Kidney glomerular epithelial cell (primary cell): ENCODE measurements at regions not wholly inside any gene's neighbourhood (a gene's known extent, or its start where the extent isn't known, plus 50 kb on each side); places are given as distances from the start of the nearest gene placed in this dataset.

Source experiments
- DNase-seq: peaks from one replicate; lab custom pipeline; 2025; lab: John Stamatoyannopoulos, UW

DNA sequence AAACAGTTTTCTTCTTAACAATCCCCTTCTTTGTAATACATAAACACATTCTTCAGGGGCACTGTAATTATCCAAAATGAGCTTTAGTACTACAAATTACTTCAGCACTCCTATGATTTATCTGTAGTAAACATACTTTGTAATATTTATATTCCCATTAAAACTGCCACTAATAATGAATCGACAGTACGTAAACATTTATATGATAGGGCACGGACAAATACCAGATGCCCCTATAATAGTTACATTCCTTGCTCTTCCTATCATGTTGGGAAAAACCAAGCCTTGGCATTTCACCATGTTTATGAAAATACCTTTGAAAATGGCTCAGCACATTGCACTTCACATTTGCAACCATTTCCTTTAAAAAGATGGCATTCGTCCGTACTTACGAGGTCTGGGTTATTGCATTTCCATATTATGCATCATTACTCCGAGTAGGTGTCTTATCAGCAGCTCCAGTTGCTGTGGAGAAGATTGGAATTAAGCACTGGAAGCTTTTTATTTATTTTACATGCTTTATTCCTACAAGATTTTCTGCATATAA, 1043.4 kb downstream of the DIAPH3 start:
- DNase-seq: no peak

DNA sequence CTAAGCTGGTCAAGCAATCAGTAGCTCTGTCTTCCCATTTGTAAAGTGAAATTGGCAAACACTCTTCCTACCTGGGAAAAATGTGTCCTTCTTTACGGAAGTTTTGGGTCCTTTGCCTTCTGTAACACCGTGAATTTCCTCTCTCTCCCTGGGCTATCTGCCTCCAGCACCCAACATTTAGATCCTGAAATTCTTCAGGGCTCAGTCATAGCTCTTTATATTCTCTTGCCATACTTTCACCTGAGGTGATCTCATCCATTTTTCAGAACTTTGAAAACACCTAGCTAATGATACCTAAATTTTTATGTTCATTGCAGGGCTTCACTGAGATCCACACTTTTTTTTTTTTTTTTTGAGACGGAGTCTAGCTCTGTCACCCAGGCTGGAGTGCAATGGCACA, 1042.2 kb downstream of the DIAPH3 start:
- no peak for DNase-seq

DNA sequence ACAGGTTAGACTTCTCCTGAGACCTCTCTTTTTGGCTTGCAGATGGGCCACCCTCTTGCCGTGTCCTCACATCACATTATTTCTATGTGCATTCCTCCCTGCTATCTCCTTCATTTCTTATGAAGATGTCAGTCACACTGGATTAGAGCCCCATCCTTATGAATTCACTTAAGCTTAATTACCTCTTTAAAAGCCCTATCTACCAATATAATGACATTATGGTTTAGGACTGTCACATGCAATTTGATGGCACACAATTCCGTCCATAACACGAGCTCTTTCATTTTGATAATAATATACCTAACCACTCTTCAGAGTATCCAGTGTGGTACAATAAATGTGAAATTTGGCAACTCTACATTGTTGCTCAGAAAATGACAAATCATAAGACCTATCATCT, 1037.3 kb downstream of the DIAPH3 start:
- no peak for DNase-seq

DNA sequence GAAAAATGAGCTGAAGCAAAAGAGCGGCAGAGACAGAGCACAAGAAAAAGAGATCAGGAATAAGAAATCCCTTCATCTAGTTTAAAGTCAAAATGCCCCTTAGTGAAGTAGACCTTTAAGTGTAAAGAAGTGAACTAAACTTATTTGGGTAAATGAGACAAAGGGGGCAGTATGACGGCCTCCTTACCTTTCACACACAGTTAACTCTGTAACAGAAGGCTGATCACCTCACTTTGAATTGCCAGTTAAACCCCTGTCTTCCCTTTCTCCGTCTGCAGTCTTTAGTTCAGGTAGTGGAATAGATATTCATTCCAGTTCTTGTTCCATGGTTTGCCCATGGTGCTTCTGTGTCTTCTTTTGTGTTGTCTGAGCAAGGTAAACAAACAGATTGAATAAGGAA, 1029.8 kb downstream of the DIAPH3 start:
- DNase-seq: no peak

DNA sequence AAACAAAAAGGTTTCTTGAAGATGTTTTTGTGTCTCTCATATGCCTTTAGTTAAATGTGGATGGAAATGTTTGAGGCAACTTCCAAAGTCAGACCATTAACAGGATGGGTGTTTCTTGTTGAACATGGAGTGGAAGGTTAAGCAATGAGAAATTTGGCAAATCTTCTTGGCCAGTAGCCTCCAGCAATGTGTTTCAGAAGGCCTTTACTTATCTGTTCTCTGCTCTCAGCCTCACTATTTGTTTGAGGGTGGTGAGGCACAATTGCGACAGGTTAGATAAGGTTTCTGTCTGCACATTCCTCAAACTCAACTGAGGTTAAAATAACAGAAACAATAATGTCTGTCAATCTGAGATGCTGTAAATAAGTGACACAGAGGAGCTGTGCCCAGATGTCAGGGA, 1019.0 kb downstream of the DIAPH3 start:
- DNase-seq: no peak

DNA sequence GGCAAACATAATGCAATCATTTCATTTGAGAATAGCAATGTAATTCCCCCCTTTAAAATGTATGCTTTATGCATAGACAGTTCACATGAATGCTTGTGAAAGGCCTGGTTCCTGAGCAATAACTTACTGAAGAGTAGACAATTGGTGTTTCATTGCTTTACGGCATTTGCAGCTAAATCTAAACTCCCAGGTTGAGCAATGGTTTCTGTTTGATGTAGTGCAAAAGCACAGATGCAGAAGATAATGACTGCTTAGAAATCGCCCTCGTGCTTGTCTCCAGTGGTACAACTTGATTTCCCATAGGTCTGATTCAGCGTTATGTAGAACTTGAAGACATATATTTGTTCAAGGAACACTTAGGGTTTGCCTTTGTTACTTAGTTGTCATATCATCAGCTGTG, 1018.3 kb downstream of the DIAPH3 start:
- no peak for DNase-seq

DNA sequence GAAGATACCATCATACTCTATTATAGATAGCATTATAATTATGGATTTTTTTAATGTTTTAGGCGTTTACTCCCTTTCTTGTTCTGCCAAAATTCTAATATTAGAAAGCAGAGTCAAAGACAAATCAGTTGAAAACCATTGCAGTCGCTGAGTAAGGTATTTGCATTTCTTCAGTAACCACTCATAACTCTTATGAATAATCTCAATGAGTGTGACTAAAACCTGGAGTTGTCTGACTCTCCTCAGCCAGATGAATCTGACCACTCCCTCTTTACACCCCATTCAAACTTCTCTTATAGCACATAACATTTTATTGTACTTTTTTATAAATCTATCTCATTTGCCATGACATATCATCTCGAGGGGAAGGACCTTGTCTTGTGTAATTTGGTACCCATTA, 1006.5 kb downstream of the DIAPH3 start:
- no peak for DNase-seq

DNA sequence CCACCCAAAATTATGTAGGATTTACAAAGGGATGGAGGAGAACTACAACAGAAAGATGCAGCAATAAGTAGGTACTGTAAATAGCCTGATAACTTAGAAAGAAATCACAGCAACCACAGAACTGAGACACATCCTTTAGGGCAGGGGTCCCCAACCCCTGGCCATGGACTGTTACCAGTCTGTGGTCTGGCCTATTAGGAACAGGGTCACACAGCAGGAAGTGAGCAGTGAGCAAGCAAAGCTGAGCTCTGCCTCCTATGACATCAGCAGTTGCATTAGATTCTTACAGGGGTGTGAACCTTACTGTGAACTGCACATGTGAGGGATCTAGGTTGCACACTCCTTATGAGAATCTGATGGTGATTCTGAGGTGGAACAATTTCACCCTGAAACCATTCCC, 997.6 kb downstream of the DIAPH3 start:
- DNase-seq: no peak

DNA sequence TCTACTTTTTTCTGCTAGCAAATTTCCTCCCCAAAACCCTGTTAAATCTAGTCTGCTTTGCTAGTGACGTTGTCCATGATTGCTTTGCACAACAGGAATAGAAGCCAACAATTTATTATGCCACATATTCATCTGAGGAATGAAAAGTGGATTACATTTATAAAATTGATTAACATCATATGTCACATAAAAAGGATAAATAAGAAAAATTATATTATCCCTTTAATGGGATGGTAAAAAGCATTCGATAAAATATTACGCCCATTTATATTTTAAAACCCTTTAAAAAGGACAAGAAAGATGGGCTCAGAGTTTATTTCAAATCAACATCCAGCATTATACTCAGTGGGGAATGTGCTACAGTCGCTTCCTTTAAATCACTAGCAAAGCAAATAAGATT, 991.7 kb downstream of the DIAPH3 start:
- no peak for DNase-seq

DNA sequence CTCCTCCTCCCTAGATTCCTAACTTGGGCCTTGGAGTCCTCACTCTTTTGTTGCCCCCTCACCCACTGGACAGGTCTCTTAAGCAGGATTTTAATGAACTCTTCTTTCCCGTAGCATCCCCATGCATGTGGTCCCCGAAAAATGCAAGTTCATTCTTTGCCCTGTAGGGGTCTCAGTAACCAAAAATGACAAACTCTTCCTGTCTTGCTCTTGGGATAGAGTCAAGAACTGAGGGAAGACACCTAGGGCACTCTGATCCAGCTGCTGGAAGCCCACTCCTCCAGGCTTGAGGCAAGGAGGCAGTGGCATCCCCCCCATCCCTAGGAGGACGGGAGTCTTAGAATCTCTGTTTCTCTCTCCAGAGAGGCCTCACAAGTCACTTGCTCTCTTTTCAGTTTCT, 987.0 kb downstream of the DIAPH3 start:
- DNase-seq: no peak

DNA sequence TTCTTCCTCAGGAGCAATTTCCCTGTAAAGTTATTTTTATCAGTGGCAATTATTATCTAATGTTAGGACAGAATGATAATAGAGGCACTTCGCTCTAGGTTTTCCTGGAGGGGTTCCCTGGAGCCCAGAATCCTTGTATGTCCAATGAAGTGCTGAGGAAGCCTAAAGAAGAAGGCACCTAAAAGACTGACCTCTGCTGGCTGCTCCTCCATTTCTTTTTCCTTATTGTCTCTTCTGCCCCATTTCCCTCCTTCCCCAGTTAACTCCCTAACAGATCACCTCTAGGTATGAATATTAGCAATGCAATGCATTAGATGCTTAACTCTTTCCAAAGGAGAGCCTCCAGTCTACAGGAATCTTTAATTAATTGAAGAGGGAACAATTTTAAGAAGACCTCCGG, 985.4 kb downstream of the DIAPH3 start:
- no peak for DNase-seq

DNA sequence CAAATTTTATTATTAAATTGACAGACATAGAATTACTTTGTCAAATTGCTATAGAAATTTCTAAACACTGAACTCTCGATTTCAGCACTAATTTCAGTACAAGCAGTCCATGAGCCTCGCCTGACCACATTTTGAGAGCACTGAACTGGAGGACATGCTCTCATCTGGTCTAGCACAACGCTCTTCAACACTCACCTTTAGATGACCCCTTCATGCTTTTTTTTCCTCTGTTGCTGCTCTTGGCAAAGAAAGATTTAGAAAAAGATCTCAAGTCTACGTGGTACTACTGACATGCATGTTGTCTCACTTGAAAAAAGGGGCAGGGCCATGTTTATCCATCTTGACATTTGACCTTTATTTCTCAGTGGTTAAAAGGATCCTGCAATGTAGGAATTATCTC, 981.5 kb downstream of the DIAPH3 start:
- DNase-seq: no peak

DNA sequence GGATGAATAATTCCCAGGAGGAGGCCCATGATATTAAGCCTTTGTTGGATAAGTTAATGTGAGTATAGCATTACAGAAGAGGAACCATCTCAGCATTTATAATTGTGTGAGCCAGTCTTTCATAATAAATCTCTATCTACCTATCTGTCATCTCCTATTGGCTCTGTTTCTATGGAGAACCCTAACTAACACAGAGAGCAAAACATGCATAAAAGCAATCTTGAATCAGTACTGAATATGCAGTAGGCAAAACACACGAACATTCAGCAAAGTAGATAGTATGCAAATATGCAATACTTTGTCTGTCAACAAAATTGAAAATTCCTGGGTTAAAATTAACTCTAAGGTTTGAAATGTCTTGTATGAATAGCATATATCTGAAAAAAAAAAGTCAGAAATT, 966.3 kb downstream of the DIAPH3 start:
- no peak for DNase-seq

DNA sequence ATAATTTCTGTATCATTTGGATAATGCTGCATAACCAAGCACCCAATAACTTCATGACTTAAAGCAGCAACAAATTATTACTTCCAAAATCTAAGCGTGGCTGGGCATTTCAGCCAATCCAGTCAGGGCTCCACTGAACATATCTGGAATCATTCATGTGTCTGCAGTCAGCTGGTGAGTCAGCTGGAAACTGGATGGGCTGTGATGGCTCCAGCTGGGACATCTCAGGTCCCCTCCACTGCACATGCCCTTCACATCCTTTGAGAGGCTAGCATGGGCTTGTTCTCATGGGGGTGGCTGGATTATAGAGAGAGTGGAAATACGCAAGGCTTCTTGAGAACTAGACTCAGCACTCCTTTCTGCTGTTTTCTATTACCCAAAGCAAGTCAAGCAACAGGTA, 961.9 kb downstream of the DIAPH3 start:
- DNase-seq: no peak

DNA sequence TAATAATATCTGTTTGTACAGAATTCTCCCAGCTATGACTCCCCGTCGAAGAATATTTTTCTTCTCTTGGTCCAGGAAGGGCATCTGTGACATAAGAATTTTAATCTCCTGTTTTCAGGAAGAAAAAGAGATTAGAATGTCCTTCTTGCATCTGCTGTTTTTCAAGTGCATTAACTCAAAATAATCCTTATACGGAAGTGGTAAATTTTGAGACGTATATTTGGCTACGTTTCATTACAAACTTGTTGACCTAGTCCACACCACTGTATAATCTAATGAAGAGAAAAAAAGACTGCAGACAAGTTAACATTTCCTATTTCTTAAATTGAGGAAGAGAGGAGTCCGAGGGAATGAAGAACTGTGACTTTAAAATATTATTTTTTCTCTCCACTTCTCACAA, 959.9 kb downstream of the DIAPH3 start:
- no peak for DNase-seq

DNA sequence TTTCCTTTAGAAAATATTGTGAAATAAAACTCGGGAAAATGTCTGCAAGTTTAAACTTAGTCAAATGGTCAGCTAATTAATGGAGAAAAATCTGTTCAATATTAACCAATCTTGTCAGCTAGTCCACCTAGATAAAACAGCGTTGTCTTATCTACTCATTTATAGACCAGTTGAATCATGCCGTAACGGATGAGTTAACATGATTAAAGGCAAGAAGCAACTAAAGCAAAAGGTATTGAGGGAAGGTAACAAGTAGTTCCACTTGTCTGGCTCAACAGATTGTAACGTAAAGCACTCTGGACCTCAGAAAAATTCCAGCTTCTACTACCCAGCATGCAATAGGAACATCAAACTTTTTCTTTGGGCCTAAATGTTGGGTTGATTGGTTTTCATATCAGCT, 958.2 kb downstream of the DIAPH3 start:
- peak; percentile 12 for DNase-seq

DNA sequence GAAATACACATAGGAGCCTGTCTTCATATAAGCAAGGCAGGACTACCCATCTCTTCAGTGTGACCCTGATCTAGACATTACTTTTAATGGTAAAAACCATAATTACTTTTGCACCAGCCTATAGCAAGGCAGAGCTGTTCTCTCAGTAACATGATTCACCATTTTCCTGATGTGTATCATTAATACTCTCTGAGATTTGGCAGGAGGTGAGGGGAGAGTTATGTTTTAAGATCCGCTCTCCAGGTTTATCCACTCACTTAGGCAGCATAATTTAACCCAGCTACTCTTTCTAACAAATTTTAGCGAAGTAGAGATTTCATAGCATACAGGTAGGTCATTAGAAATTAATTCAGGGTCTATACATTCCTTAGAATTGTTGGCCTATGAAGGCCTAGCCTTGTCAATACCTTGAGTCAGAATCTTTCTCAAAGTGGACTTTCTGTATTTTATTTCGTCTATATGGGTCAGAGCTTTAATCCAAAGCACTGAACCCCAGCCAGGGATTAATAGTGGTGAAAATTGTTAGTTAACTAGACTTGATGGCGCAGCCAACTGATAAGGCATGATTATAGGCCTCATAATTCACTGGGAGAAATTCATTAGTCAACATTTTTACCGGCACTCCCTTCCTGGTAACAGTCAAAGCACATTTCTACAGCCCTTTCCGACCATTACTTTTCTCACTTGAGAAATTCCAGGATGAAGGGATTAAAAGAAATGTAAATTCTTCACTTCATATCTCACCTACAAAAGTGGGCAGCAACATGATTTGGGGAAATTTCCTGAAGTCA, 955.1 kb downstream of the DIAPH3 start:
- DNase-seq: no peak

DNA sequence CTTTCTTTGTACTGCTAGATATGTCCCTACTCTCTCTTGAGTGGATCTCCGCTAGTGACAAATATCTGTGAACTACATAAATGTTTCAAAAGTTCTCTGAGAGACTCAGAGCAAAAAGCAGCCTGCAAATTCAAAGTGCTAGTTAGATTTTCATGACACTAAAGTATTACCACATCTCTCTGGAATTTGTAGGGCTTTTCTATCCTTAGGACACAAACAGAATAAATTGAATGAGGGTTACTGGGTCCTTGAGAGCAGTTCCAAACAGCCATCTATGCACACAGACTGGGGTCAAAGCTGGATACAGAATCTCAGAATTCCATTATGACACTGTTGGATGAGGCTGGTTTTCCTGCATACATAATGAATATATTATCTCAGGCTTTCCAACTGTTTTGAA, 953.2 kb downstream of the DIAPH3 start:
- DNase-seq: no peak

DNA sequence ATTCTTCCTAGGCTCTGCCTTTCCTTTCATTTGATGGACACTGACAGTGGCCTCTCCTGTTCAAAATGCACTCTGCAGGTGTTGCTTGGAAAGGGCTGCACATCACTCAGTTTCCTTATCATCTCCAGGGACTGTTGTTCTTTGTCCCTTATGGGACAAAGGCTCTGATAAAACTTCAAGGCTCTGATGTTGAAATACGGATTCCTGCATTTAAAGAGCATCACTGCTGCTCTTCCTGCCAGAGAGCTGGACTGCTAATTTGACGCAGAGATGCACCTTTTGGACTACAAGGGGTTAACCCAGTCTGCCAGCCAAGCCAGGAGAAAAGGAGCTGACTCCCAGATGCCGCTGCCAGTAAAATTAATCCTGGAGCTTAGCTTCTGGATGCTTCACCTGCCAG, 952.1 kb downstream of the DIAPH3 start:
- DNase-seq: no peak

DNA sequence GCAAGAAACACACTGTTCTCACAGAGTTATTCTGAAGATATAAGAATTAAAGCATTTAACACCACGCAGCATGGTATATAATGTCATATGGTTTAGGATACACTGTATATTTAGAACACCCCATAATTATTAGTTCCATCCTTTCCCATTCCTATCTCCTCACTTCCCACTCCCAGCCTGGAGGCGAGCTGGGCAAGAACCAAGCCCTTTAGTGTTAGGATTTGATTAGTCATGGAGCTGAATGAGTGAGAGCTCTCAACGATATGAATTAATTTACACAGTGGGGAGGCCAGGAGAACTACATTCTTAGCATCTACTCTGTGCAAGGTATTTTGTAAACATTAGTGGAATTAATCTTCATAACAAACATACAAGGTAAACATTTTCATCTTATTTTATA, 934.3 kb downstream of the DIAPH3 start:
- DNase-seq: no peak

DNA sequence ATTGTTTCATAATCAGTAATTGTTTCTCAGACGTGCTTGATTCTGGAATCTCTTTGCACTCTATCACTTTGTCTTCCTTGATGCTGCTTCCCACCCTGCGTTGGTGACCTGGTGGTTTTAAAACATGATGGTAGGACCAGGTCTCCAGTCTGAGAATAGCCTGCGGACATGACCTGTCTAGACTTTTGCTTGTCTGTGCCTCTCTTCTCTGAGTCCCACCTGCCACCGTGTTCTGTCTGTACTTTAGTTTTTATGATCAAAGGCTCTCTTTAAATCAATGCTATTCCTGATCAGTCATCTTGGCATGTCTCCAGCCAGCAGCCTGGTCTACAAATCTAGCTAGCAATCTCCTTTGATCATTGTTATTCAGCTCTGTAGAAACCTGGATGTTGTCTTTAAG, 933.9 kb downstream of the DIAPH3 start:
- DNase-seq: no peak

DNA sequence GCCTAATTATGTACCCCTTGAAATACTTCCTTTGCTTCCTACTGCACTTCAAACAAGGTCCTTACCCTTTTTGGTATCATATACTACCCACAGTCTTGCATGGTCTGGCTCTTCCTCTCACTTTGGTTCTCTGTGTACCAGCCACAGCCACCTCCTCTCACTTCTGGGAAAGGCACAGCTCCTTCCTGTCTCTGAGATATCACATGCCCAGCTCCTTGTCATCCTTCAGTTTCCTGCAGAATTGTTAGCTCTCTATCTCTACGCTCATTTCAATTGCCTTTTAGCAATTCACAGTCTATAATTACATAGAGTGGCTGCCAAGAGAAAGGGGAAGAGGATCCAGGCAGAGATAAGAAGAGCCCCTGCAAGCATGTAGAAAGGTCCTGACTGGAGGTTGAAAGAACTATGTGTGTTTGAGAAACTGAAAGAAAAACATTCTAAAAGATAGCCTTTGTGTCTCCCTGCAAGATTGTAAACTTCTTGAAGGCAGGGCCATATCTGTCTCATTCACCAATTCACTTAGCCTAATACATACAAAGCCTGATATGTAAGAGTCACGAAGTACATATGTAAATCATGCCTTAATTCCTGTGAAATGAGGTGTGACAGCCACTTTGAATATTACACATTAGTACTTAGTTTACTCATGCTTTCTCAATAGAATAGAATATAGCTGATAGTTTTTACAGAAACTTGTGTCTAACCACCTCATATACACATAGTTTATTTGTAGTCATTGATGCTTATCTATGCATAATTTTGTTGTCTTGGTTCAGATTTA, 933.1 kb downstream of the DIAPH3 start:
- no peak for DNase-seq

DNA sequence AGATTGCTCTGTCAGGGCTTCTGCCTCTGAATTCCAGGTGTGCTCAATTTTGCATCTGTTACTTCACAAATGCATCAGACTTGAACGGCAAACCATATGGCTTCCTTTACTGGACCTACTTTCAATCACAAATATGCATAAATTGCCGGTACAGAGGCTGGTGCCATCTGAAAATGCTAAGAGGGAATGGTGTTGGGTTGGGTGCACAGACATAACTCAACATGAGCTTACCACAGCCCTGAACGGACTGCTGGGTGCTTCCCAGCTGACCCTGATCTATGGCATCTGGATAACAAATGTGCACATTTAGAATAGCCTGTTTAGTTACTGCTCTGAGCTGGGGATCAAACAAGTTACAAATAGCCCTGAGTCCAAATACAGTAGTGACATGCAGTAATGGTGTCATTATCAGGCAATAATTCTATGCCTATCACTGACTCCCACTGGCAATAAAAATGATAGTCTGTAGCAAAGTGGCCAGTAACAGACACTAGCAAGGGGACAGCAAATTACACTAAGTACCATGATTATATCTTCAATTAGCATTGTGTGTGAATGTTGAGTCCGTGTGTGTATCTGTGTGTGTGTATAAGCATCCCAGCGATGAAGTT, 927.3 kb downstream of the DIAPH3 start:
- no peak for DNase-seq
